Gastrocnemius medialis (tissue), 4 donors: ENCODE measurements at regions not wholly inside any gene's neighbourhood (a gene's known extent, or its start where the extent isn't known, plus 50 kb on each side); places are given as distances from the start of the nearest gene placed in this dataset.

Experiments
- POLR2A ChIP-seq, 2 donors: fragments of 450-650 bp; IDR thresholded peaks; one replicate each; pipeline ENCODE4 v1.6.1; 2017; ENCODE audit warnings: antibody characterized with exemption in 2 of 2, mild to moderate bottlenecking in 2 of 2, moderate library complexity in 2 of 2
- TF ChIP-seq, protein P1 (sequence below), 5 experiments: fragments of 450-650 bp in 3 of 5; fragments of 200-600 bp in 2 of 5; sonication (generic) in 2 of 5; IDR thresholded peaks in 4 of 5; conservative IDR thresholded peaks in 1 of 5; 1 replicate in 4 of 5; 2 replicates in 1 of 5; pipeline ENCODE4 v1.5.1; 2016 to 2019; ENCODE audit warnings: antibody characterized with exemption in 5 of 5, mild to moderate bottlenecking in 3 of 5, moderate library complexity in 3 of 5

DNA sequence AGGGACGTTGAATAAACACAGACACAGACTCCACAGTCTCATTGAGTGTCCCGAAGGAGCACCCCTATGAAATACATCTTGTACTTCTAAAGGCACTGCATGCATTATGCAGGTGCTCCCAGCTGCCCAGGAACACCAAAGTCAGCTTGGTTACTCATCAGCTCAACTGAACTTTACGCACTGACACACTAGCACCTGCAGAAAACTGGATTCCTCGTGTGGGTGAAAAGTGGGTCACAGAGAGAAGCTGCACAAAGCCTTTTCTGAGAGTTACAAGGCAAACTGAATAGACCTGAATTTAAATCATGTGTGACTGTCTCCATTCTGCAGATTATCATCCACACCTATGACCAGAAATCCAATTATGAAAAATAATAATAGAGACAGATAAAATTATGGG is 527.5 kb upstream of the NBEA start:
- no peak for TF ChIP-seq POLR2A (IDR thresholded peaks at IDR 0.05)
- TF ChIP-seq, protein P1, sequence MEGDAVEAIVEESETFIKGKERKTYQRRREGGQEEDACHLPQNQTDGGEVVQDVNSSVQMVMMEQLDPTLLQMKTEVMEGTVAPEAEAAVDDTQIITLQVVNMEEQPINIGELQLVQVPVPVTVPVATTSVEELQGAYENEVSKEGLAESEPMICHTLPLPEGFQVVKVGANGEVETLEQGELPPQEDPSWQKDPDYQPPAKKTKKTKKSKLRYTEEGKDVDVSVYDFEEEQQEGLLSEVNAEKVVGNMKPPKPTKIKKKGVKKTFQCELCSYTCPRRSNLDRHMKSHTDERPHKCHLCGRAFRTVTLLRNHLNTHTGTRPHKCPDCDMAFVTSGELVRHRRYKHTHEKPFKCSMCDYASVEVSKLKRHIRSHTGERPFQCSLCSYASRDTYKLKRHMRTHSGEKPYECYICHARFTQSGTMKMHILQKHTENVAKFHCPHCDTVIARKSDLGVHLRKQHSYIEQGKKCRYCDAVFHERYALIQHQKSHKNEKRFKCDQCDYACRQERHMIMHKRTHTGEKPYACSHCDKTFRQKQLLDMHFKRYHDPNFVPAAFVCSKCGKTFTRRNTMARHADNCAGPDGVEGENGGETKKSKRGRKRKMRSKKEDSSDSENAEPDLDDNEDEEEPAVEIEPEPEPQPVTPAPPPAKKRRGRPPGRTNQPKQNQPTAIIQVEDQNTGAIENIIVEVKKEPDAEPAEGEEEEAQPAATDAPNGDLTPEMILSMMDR (IDR thresholded peaks at IDR 0.05 in 4 of 5, conservative IDR thresholded peaks at IDR 0.05 in 1 of 5): no peak
